ENCODE measurements at regions not wholly inside any gene's neighbourhood (a gene's known extent, or its start where the extent isn't known, plus 50 kb on each side); places are given as distances from the start of the nearest gene placed in this dataset.
A peak's percentile ranks its signal among the peaks of the same experiment; 100 is the strongest.

GRCh38 chr19:27793128-27793643, 1419.8 kb downstream of the UQCRFS1 start:
- TF ChIP-seq CTCF (IDR thresholded peaks at IDR 0.05): no peak
- peak in 1 of 3 donors; percentile 14 for TF ChIP-seq POLR2AphosphoS5 (IDR thresholded peaks at IDR 0.05)
- TF ChIP-seq POLR2A (IDR thresholded peaks at IDR 0.05): no peak
